GM18868 (cell line): ENCODE measurements at regions not wholly inside any gene's neighbourhood (a gene's known extent, or its start where the extent isn't known, plus 50 kb on each side); places are given as distances from the start of the nearest gene placed in this dataset.

ENCODE experiments used
- ATAC-seq: cut with Tn5 transposase; IDR thresholded peaks from one replicate; pipeline ENCODE4 v1.9.1; 2021; ENCODE audit warnings: mild to moderate bottlenecking, moderate library complexity; ENCODE audit not compliant: unreplicated experiment

DNA sequence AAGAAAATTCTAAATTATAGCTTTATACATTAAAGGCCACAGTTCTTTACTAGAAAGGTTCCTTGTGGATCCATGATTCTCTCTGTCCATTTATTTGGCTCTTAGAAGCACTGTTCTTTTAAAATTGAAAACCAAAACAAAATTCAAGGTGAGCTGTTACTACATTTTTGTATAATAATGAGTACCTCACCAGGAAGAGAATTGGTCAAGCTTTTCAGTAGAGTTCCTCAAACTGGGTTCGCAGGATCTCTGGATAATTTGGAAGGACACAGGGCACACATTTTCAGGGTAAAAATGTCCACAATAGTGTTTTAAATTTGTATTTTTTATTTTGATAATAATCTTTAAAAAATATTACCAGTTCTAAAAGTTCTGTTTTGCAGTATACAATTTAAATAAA lies 93.0 kb downstream of the PPP1R3A start:
- no peak for ATAC-seq

DNA sequence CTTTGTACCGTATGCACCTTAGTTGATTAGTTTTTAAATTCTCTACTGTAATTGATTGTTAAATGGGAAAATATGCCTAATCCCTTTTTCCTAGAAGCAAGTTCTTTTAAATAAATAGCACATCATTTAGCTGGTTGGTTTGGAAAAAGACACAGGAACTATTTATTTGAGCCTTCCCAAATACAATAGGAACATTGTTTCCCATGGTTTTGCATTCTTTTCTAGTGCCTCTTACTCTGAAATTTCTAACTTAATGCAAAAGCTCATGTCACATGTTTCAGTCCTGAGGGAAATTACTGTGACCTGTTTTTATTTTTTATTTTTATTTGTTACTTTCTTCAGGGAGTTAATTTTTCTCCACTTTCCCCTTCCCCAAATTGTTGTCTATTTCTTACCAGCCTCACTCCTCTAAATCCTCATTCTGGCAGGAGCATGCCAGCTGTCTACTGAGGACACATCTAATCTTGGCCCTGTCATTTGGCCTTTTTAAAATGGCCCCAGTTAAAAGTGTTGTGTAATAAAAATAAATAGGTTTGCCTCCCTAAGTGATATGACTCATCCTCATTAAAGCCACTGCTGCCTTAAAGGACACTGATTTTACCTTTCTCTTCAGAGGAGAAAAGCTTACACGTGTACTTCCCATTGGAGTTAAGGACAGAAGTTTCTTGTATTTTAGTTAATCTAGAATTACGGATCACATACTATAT lies 94.5 kb downstream of the PPP1R3A start:
- no peak for ATAC-seq

DNA sequence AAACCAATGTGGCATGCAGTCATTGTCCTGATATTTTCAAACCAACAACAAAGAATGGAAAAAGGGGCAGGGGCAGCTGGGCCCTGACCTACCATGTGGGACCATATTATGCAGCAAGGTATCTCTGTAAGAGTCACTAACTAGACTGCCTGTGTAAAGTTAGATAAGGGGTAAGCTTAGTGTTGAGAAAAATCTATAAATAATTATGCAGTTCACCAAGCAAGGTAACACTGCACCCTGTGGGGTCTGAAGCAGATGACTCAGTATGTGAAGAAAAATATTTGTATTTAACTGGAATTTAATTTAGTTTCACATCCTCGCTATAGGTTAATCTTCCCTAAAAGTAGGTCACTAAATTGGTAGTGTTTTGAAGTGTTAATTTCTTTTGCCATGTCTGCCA lies 99.3 kb downstream of the PPP1R3A start:
- ATAC-seq = no peak

DNA sequence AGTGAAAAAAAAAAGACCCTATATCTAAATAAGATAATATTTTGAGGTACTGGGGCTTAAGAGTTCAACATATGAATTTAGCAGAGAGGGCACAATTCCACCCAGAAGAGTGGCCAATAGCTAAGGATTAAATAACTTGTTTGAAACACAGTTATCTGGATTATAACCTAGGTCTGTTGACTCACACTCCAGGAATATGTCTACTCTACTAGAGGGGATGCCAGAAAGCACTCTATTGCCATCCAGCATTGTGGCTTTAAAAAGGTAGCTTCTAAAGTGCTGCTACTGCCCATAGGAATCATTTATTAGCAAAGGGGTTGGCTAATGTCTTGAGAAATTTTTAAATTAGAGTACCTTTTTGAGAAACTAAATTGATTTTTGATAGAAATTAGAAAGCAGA lies 102.2 kb downstream of the PPP1R3A start:
- no peak for ATAC-seq

DNA sequence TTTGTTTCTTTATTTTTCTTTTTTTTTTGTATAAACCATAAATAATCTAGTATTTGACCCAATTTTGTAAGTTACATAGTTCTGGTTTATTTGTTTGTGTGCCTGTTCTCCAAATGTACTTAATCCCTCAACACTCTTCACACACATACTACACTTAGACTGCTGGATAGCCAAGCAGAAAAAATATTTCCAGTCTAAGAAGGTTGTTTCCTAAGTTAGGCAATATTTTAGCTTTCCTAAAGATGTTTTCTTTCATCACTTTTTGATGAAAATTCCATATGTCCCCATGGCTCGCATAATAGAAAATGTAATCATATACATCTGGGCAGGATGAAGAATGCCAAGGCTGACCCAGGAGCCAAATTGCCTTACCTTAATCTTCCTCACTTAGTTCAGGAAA lies 105.3 kb downstream of the PPP1R3A start:
- no peak for ATAC-seq

DNA sequence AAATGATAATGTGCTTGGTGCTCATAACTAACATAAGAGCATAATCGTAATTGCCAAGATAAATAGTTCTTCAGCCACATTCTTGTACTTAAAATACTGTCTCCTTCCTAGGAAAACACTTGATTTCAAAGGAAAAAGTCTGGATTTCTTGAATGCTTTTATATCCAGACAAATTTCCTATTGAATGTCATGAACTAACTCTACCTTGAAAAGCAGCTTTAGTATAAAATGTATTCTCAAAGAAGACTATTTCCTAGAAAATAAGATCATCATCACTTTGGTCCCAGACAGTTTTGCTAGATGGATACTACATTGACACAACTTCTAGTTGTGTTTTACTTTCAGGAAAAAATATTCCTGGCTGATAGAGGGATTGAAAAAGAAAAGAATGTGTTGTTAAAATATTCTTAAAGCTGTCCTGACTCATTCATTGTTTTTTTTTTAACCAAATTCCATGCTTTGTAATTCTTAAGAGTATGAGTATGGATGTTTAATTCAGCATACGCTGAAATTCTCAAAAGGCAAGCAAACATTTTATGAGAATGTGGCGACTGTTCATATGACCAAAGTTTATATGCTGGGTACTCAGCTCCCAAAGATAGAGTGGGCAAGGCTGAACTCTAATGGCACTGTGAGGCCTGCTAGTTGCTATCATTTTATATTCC lies 106.1 kb downstream of the PPP1R3A start:
- no peak for ATAC-seq

DNA sequence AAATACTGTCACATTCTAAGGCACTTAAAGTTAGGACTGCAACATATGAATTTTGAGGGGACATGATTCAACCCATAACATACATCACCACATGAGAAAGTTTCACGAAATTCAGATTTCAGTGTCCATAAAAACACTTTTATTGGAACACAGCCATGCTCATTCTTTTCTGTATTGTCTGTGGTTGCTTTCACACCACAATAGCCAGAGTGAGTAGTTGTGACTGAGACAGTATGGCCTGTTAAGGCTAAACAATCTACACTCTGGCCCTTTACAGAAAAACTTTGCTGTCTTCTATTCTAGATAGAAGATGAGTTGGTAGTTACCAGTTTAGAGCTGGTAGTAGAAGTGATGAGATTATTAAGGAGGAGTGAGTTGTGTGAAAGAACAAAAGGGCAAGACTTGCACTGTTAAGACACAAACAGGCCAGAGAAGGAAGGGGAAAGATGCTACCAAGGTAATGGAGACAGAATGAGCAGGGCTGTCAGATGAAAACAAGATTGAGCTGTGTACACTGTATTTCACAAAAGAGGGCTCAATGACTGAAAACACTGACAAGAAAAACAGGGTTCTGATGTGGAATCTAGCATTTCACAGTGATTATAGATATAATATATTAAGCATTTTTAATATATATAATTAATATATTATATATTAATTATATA lies 108.6 kb downstream of the PPP1R3A start:
- ATAC-seq = no peak

DNA sequence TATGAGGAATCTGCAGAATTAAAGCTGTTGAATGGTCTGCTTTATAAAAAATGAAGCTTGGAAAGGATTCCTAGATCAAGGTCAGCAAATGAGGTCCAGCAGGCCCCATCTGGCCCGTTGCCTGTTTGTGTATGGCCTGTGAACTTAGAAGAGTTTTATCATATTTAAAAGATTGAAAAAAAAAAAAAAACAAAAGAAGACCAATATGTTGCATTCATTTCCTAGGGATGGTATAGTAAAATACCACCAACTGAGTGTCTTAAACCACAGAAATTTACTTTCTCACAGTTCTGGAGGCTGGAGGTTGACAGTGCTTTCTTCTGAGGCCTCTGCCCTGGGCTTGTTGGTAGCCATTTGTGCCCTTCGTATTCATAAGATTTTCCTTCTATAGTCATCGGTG lies 109.2 kb downstream of the PPP1R3A start:
- ATAC-seq = no peak

DNA sequence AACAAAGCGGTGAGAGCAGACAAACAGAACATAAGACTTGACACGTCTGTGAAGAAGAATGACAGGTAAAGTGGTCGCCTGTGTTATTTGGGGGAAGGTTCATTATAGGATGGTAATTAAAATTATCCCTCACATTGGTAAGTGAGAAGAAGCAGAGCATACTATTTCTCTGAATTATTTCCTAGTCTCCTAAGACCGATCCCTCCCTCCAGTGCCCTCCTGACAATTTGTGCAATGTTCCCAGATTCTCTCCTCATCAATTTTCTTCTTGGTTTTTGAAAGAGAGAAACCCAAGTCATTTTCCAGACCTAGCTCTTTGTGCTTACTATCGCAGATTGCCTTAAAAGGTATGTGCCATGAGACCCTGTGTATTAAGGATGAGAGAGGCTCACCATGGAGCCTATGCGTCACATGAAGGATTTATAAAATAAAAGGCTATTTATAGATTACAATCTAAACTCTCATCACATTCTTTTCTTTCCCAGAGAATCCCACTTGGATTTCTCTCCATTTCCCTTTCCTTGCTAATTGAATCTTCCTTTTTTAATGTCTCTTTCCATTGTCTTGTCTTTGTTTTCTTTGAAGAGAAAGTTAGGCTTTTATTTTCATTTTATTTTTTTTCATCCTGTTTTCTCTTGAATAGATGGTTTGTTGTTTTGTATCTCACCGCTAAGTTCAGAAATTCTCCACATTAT lies 112.0 kb downstream of the PPP1R3A start:
- ATAC-seq = no peak

DNA sequence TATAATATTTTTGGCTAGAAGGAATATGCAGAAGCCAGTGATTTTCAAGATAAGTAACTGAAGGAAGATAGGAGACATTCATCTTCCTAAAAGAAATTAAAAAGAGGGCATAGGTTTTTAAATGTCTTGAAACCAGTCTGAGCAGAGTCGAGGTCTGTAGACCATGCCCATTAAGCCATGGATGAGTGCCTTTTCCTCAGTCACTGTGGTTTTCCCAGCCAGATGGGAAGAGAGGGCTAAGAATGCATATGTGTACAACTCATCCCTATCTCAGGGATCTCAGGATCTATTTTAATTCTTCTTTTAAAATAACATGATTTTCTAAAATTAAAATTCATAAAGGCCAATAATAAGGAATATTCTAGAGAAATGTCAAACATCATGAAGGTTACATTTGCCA lies 112.8 kb downstream of the PPP1R3A start:
- ATAC-seq = no peak

DNA sequence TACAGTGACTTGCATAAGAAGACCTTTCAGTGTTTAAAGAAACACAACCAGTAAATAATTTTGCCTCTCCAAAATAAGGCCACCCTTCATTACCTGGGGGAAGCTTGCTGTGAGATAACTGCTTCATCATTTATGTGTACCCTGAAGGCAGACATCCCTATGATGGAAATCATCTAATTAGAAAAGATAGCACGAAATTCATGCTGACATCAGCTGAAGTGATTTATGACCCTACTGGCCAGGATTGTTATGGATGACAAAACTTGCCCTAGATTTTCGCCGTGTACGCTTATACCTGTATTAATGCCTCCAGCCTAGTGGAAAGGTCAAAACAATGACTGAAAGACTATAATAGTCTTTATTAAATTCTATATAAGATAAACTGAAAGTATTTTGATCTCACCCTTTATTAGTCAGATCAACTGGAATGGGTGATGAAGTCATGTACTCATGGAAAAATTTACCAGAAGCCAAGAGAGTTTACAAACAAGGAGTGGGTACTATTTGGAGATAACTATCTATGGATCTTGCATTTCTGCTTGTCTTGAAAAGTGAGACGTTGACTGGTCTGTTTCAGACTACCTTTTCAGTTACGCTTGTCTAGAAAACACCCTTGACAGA lies 114.2 kb downstream of the PPP1R3A start:
- no peak for ATAC-seq

DNA sequence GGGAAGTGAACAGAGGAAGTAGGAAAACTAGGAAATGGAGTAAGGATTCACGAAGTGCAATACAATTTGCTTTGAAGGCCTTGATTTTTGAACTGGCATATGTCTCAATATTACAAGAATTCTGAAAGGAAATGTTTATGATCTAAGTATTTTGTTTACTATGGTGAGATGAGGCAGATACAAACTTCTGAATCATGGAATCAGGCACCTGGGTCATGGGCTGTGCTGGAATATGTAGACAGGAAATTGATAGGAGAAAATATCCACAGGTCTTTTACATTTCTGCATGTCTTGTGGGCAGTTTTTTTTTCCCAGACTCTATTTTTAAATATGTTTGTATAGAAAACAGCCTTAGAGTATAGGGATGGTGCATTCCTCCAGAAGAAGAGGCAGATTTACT lies 117.1 kb downstream of the PPP1R3A start:
- no peak for ATAC-seq

DNA sequence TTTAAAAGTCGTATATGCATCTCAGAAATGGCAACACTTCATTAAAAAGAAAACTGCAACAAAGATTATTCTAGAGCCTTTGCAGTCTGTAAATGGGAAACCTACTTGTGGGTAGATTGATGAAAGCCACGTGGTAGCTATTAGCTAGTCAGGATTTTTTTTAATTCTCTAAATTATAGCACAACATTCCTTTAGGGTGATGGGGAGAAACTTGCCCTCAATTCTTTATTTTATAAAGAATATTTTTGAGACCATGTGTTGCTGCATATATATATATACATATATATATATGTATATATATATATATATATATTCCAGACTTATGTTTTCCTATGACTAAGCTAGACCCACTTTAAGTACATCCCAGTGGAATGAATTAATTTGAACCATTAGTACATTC lies 118.0 kb downstream of the PPP1R3A start:
- ATAC-seq = no peak

DNA sequence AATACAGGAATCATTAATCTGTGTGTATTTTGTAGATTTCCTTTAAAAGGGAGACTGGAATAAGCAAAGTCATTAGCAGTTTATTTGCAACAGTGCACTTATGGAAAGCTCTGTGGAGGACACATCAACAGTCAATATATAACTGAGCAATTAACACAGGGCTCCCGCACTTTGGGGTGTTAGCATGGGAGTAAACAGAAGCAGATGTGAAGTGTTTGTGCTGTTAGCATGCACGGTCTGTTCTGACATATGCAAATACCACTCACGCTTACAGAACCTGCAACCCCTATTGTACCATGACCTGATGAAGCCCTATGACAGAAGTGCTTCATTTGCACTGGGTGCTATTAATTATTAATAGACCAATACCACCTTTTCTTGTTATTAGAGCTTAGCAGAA lies 118.9 kb downstream of the PPP1R3A start:
- ATAC-seq = no peak

DNA sequence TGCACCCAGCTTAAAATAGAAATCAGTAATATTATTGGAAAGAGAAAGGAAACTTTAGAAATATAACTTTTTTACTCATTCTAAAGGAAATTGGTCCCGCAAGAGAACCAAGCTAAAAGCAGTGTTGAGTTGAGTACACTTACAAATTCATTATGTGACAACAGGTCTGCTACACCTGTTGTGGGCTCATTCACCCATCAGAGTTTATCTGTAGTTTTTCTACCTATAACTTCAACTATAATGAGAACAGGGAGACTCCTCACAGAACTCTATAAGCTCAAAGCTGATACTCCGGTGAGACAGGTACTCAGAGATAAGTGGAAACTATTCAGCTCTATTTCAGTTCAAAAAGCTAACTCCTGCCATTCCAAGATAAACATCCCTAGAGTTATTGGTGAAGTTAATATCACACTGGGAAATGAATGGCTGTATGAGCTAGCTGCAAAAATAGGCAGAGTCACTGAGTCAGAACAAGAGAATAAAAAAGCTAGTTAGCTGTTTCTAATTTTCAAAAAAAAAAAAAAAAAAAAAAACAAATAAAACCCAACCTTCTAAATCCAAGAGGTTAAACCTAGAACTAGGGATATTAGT lies 121.3 kb downstream of the PPP1R3A start:
- ATAC-seq = no peak

DNA sequence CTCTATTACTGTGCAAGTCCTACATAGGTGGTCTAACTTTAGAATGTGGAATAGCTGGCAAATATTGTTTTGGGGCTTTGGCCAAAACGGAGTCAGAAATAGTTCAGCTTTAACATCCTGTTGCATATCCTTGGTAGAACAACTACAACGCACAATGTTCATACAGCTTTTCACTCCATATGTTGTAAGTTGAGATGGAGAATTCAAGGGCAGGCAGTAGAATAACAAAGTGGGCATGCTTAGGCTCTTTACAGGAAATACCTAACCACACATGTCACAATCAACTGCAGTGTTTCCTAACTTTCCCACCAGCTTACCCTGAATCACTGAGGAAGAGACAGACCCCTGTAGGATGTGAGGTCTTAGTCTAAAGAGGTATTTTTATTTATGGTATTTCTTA lies 122.3 kb downstream of the PPP1R3A start:
- no peak for ATAC-seq

DNA sequence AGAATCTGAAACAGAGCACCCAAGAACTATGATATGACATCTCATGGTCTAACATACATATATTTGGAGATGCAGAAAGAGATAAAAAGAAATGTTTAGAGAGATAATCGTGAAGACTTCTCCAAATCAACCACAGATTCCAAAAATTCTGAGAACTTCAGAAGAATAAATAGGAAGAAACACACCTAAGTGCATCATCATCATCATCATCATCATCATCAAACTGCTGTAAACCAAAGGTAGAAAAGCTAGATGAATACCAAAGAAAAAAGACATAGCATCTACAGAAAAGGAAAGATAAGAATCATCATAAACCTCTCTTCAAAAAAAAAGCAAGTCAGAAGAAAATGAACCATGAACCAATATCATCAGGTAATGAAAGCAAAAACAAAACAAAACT lies 124.2 kb downstream of the PPP1R3A start:
- ATAC-seq = no peak

DNA sequence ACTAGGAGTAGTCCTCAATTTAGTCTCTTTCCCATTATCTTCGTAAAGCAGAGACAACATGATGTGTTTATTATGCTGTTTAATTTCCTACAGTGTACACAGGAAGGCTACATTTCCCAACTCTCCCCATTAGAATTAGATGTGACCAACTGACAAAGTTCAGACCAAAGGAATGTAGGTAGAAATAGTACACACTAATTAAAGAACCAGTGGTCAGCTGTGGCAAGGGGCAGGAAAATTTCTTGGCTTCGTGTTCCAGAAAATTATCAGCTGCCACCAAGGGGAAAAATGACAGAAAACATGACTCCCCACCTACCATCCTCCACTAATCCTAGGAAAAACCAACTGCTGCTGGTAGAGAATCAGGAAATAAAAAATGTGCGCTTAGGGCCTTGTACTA lies 125.6 kb downstream of the PPP1R3A start:
- ATAC-seq = no peak

DNA sequence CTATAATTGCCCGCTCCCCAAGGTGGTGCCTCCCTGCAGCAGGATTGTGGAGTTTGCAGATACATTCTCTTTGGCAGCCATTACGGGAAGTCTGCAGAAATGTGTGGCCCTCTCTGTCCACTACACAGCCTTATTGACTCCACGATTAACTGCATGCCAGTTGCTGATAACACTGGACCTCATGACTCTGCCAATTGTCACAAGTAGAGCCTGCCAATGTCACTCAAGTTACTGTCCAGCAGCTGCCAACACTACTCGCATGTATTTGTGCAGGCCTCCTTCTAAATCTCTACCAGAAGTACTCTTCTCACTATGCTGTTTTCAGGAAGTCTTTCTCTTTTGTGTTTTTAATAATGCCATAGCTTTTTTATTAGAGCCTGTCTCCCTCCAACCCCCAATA lies 128.8 kb downstream of the PPP1R3A start:
- ATAC-seq = no peak

DNA sequence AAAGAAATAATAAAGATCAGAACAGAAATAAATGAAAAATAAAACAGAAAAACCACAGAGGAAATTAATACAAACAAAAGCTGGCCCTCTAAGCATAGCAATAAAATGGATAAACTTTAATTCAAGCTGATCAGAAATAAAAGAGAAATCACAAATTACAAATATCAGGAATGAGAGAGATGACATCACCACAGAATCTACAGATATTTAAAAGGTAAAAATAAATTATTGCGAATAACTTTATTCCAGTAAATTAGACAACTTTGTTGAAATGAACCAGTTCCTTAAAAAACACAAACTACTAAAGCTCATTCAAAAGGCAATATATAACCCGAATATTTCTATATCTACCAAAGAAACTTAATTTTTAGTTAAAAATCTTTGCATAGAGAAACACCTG lies 131.7 kb downstream of the PPP1R3A start:
- ATAC-seq = no peak

DNA sequence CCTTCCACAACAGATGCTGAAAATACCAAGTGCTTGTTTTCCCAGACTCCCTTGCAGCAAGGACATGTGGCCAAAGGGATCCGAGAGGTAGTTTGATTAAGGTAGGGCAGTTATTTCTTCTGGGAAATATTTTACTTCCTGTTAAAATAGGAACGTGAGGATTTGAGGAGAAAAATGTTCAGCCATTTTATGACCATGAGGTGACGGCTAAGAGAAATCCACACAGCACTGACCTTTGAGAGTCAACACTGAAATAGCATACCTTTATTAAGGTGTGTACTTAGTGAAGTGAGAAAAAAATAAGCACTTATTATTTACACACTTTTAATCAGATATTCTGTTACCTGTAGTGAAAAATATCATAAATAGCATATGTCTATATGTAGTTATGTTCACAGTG lies 133.9 kb downstream of the PPP1R3A start:
- ATAC-seq = no peak
